GM21367 (cell line): ENCODE measurements at regions not wholly inside any gene's neighbourhood (a gene's known extent, or its start where the extent isn't known, plus 50 kb on each side); places are given as distances from the start of the nearest gene placed in this dataset.
"Not testable (repeated sequence)": the region's sequence is repeated elsewhere in the genome, so short reads cannot be mapped to it uniquely, and the experiment has no call there.

Experiments
- ATAC-seq: cut with Tn5 transposase; IDR thresholded peaks from one replicate; pipeline ENCODE4 v1.9.1; 2021; ENCODE audit not compliant: unreplicated experiment

- ATAC-seq: no peak
These were observed 133.0 kb upstream of the TRPC4 start for GRCh38 chr13:38002606-38003005.

GRCh38 chr13:37997641-37998040 lies 128.1 kb upstream of the TRPC4 start:
- no peak for ATAC-seq

- ATAC-seq: no peak
These were observed 125.5 kb upstream of the TRPC4 start for GRCh38 chr13:37995092-37995491.

GRCh38 chr13:37986811-37987210 lies 117.2 kb upstream of the TRPC4 start:
- ATAC-seq: no peak

- ATAC-seq: no peak
These were observed 115.7 kb upstream of the TRPC4 start for GRCh38 chr13:37985281-37985680.

- no peak for ATAC-seq
These were observed 114.8 kb upstream of the TRPC4 start for GRCh38 chr13:37984357-37984756.

GRCh38 chr13:37981932-37982331 lies 112.4 kb upstream of the TRPC4 start:
- ATAC-seq: no peak

GRCh38 chr13:37978680-37979079 lies 109.1 kb upstream of the TRPC4 start:
- no peak for ATAC-seq

GRCh38 chr13:37968555-37968954 lies 99.0 kb upstream of the TRPC4 start:
- ATAC-seq: no peak

- no peak for ATAC-seq
These were observed 96.7 kb upstream of the TRPC4 start for GRCh38 chr13:37966266-37966665.

- ATAC-seq: no peak
These were observed 90.9 kb upstream of the TRPC4 start for GRCh38 chr13:37960427-37960826.

- ATAC-seq: no peak
These were observed 89.7 kb upstream of the TRPC4 start for GRCh38 chr13:37959284-37959683.

GRCh38 chr13:37956536-37956935 lies 87.0 kb upstream of the TRPC4 start:
- ATAC-seq: no peak

- ATAC-seq: not testable (repeated sequence)
These were observed 85.0 kb upstream of the TRPC4 start for GRCh38 chr13:37954597-37954996.

GRCh38 chr13:37954191-37954590 lies 84.6 kb upstream of the TRPC4 start:
- ATAC-seq: no peak

GRCh38 chr13:37953696-37954095 lies 84.1 kb upstream of the TRPC4 start:
- no peak for ATAC-seq

GRCh38 chr13:37950016-37950415 lies 80.4 kb upstream of the TRPC4 start:
- ATAC-seq: no peak

GRCh38 chr13:37947419-37948140 lies 78.0 kb upstream of the TRPC4 start:
- ATAC-seq: no peak

- ATAC-seq: no peak
These were observed 76.3 kb upstream of the TRPC4 start for GRCh38 chr13:37945651-37946575.

GRCh38 chr13:37944869-37945442 lies 75.4 kb upstream of the TRPC4 start:
- ATAC-seq: no peak

GRCh38 chr13:37944081-37944868 lies 74.7 kb upstream of the TRPC4 start:
- ATAC-seq: no peak
